ENCODE measurements at regions not wholly inside any gene's neighbourhood (a gene's known extent, or its start where the extent isn't known, plus 50 kb on each side); places are given as distances from the start of the nearest gene placed in this dataset.

- DNase-seq, result peak; percentile 29
Observed at GRCh38 chr19:29263305-29264135, 50.6 kb upstream of the UQCRFS1 start.

- DNase-seq, result no peak
Observed at GRCh38 chr19:29264897-29265296, 51.9 kb upstream of the UQCRFS1 start.

GRCh38 chr19:29265436-29265835, 52.5 kb upstream of the UQCRFS1 start:
- DNase-seq, result no peak

- no peak for DNase-seq
Observed at GRCh38 chr19:29266001-29266400, 53.0 kb upstream of the UQCRFS1 start.

GRCh38 chr19:29266603-29267002, 53.7 kb upstream of the UQCRFS1 start:
- no peak for DNase-seq

GRCh38 chr19:29267701-29268100, 54.8 kb upstream of the UQCRFS1 start:
- peak; percentile 77 for DNase-seq

- no peak for DNase-seq
Observed at GRCh38 chr19:29268103-29268502, 55.2 kb upstream of the UQCRFS1 start.

GRCh38 chr19:29268721-29269393, 55.9 kb upstream of the UQCRFS1 start:
- no peak for DNase-seq

GRCh38 chr19:29269641-29270040, 56.7 kb upstream of the UQCRFS1 start:
- DNase-seq, result no peak

GRCh38 chr19:29271341-29271740, 58.4 kb upstream of the UQCRFS1 start:
- DNase-seq, result no peak

- DNase-seq, result no peak
Observed at GRCh38 chr19:29271911-29272310, 59.0 kb upstream of the UQCRFS1 start.

- DNase-seq, result no peak
Observed at GRCh38 chr19:29273000-29273640, 60.2 kb upstream of the UQCRFS1 start.

GRCh38 chr19:29275266-29275665, 62.3 kb upstream of the UQCRFS1 start:
- DNase-seq, result no peak

- no peak for DNase-seq
Observed at GRCh38 chr19:29277102-29277501, 64.2 kb upstream of the UQCRFS1 start.

- DNase-seq, result no peak
Observed at GRCh38 chr19:29278716-29279115, 65.8 kb upstream of the UQCRFS1 start.

GRCh38 chr19:29283366-29283765, 70.4 kb upstream of the UQCRFS1 start:
- no peak for DNase-seq

- DNase-seq, result no peak
Observed at GRCh38 chr19:29285187-29285687, 72.3 kb upstream of the UQCRFS1 start.

- peak; percentile 46 for DNase-seq
Observed at GRCh38 chr19:29285878-29286277, 72.9 kb upstream of the UQCRFS1 start.

- DNase-seq, result no peak
Observed at GRCh38 chr19:29287061-29287460, 74.1 kb upstream of the UQCRFS1 start.

GRCh38 chr19:29288256-29288655, 75.3 kb upstream of the UQCRFS1 start:
- no peak for DNase-seq

GRCh38 chr19:29289020-29289419, 76.1 kb upstream of the UQCRFS1 start:
- no peak for DNase-seq

- DNase-seq, result no peak
Observed at GRCh38 chr19:29290853-29291252, 77.9 kb upstream of the UQCRFS1 start.

- DNase-seq, result no peak
Observed at GRCh38 chr19:29292153-29292552, 79.2 kb upstream of the UQCRFS1 start.

GRCh38 chr19:29292562-29292961, 79.6 kb upstream of the UQCRFS1 start:
- no peak for DNase-seq

Measured in NCI-H526 treated with DMSO at 0.1 percent for 48 hours (cell line).